ENCODE measurements at regions not wholly inside any gene's neighbourhood (a gene's known extent, or its start where the extent isn't known, plus 50 kb on each side); places are given as distances from the start of the nearest gene placed in this dataset.

- no TSS peak for BruUV-seq (replicated peaks)
- intact Hi-C loops (cut with micrococcal nuclease; ENCODE audit: unreplicated experiment): no loop called here
Measured at GRCh38 chr4:136383082-136383481, 1149.2 kb downstream of the PCDH18 start.

GRCh38 chr4:136371231-136371630 lies 1161.1 kb downstream of the PCDH18 start:
- no peak for ATAC-seq
- ChIA-PET POLR2A (no interaction called here), CTCF (no interaction called here)

More at GRCh38 chr4:136383082-136383481, 1149.2 kb downstream of the PCDH18 start:
- Histone ChIP-seq H3K9me3 (ENCODE audit: control insufficient read depth, insufficient read depth, low read depth, low read length) (no peaks in the 10 kb centered on the region), H3K4me3 (ENCODE audit: low read depth in 2 of 2, low read length in 2 of 2) (no peak overlapping the region), H3K27ac (ENCODE audit: low read length) (no peak overlapping the region), H3K36me3 (ENCODE audit: control insufficient read depth, insufficient read depth, low read length) (no peaks in the 10 kb centered on the region), H3K4me1 (ENCODE audit: control insufficient read depth, insufficient read depth, low read length) (no peaks in the 10 kb centered on the region), H3K27me3 (ENCODE audit: control insufficient read depth, insufficient read depth, low read length) (no peaks in the 10 kb centered on the region)
- DNase-seq (ENCODE audit: low read depth, low spot score) (no peak), ATAC-seq (no peak)
- CTCF ChIA-PET: no interaction called here
- in situ Hi-C loops (cut with HindIII; ENCODE audit: low pct_unique_long_range_greater_than_20kb, low sequenced_read_pairs): no loop called here
- POLR2A ChIA-PET: no interaction called here
- TF ChIP-seq CTCF (IDR thresholded peaks at IDR 0.05): no peak
- TF ChIP-seq POLR2AphosphoS5 (IDR thresholded peaks at IDR 0.05; ENCODE audit: low read depth, low read length): no peak
- no peak for TF ChIP-seq TCF7L2 (IDR thresholded peaks at IDR 0.05; ENCODE audit: low read depth, low read length)
- no peak for TF ChIP-seq REST (IDR thresholded peaks at IDR 0.05; ENCODE audit: insufficient read depth in 1 of 2, low read depth in 2 of 2, low read length in 1 of 2)
- TF ChIP-seq SIN3A (IDR thresholded peaks at IDR 0.05; ENCODE audit: borderline replicate concordance, insufficient read depth, low read depth, low read length): no peak

More at GRCh38 chr4:136371231-136371630, 1161.1 kb downstream of the PCDH18 start:
- intact Hi-C loops (cut with micrococcal nuclease; ENCODE audit: unreplicated experiment): no loop called here
- TF ChIP-seq SIN3A (IDR thresholded peaks at IDR 0.05; ENCODE audit: borderline replicate concordance, insufficient read depth, low read depth, low read length) (no peak), CTCF (IDR thresholded peaks at IDR 0.05) (no peak), TCF7L2 (IDR thresholded peaks at IDR 0.05; ENCODE audit: low read depth, low read length) (no peak), REST (IDR thresholded peaks at IDR 0.05; ENCODE audit: insufficient read depth in 1 of 2, low read depth in 2 of 2, low read length in 1 of 2) (no peak), POLR2AphosphoS5 (IDR thresholded peaks at IDR 0.05; ENCODE audit: low read depth, low read length) (no peak)
- Histone ChIP-seq H3K4me1 (ENCODE audit: control insufficient read depth, insufficient read depth, low read length) (no peaks in the 10 kb centered on the region), H3K9me3 (ENCODE audit: control insufficient read depth, insufficient read depth, low read depth, low read length) (no peaks in the 10 kb centered on the region), H3K27me3 (ENCODE audit: control insufficient read depth, insufficient read depth, low read length) (no peaks in the 10 kb centered on the region), H3K4me3 (ENCODE audit: low read depth in 2 of 2, low read length in 2 of 2) (no peak overlapping the region), H3K36me3 (ENCODE audit: control insufficient read depth, insufficient read depth, low read length) (no peaks in the 10 kb centered on the region), H3K27ac (ENCODE audit: low read length) (no peak overlapping the region)
- in situ Hi-C loops (cut with HindIII; ENCODE audit: low pct_unique_long_range_greater_than_20kb, low sequenced_read_pairs): no loop called here
- BruUV-seq (replicated peaks): no TSS peak
- no peak for DNase-seq (ENCODE audit: low read depth, low spot score)

Data from Panc1 (cell line).